BLaER1 treated with 17β-estradiol and CSF1 and Interleukin-3, amounts not matched to agents 10 nM and 100 nM (cell line): ENCODE measurements at regions not wholly inside any gene's neighbourhood (a gene's known extent, or its start where the extent isn't known, plus 50 kb on each side); places are given as distances from the start of the nearest gene placed in this dataset.
"Not testable (repeated sequence)": the region's sequence is repeated elsewhere in the genome, so short reads cannot be mapped to it uniquely, and the experiment has no call there.

ENCODE experiments used
- H3K27ac ChIP-seq, 11 experiments: shearing (Covaris generic); formaldehyde crosslinking; 2 replicates each; pipeline ENCODE4 v1.8.1; 2022
- H3K27me3 ChIP-seq, 11 experiments: shearing (Covaris generic); formaldehyde crosslinking; 2 replicates each; pipeline ENCODE4 v1.8.1; 2022
- H3K36me3 ChIP-seq, 11 experiments: shearing (Covaris generic); formaldehyde crosslinking; 2 replicates each; pipeline ENCODE4 v1.8.1; 2022
- H3K4me1 ChIP-seq, 10 experiments: shearing (Covaris generic); formaldehyde crosslinking; 2 replicates each; pipeline ENCODE4 v1.8.1; 2022
- H3K4me2 ChIP-seq, 11 experiments: shearing (Covaris generic); formaldehyde crosslinking; 2 replicates each; pipeline ENCODE4 v1.8.1; 2022
- H3K4me3 ChIP-seq, 10 experiments: shearing (Covaris generic); formaldehyde crosslinking; 2 replicates each; pipeline ENCODE4 v1.8.1; 2022
- H3K9ac ChIP-seq, 11 experiments: shearing (Covaris generic); formaldehyde crosslinking; 2 replicates each; pipeline ENCODE4 v1.8.1; 2022
- H3K9me3 ChIP-seq, 11 experiments: shearing (Covaris generic); formaldehyde crosslinking; replicated peaks in 1 of 11; 2 replicates each; pipeline ENCODE4 v1.8.1; 2022
- H4K20me1 ChIP-seq, 11 experiments: shearing (Covaris generic); formaldehyde crosslinking; 2 replicates each; pipeline ENCODE4 v1.8.1; 2022
- Cebpa-rat ChIP-seq, 11 experiments: shearing (Covaris generic); IDR thresholded peaks; 2 replicates each; pipeline ENCODE4 v1.8.1; 2022

DNA sequence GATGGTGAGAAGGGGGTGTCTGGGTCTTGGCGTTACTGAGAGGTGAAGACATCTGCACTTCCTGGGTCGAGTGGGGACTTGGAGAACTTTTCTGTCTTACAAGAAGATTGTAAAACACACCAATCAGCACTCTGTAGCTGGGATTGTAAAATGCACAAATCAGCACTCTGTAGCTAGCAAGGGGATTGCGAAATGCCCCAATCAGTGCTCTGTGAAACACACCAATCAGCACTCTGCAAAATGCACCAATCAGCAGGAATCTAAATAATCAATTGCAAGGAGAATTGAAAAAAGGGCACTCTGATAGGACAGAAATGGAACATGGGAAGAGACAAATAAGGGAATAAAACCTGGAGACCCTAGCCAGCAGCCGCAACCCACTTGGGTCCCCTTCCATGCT is 376.1 kb upstream of the SFSWAP start:
- Histone ChIP-seq H3K9me3 (peaks cover 0 to 10% (median 6%) of the 10 kb centered on the region in 11 experiments; a peak in 5 of 22 replicates), H3K4me1 (peaks cover 0 to 8% (median 0%) of the 10 kb centered on the region in 10 experiments; a peak in 5 of 20 replicates), H3K36me3 (no peaks in the 10 kb centered on the region), H3K27ac (no peak overlapping the region), H3K9ac (no peak overlapping the region), H3K4me2 (peak overlapping the region in 1 of 11 experiments; percentile 17; a peak in 3 of 22 replicates), H4K20me1 (no peaks in the 10 kb centered on the region), H3K27me3 (no peaks in the 10 kb centered on the region), H3K4me3 (no peak overlapping the region)
- no peak for TF ChIP-seq Cebpa-rat (IDR thresholded peaks at IDR 0.05)

GRCh38 chr12:131335456-131335855 is 375.4 kb upstream of the SFSWAP start:
- H3K27ac ChIP-seq, result no peak overlapping the region
- H3K9ac ChIP-seq, result no peak overlapping the region
- no peak overlapping the region for H3K4me2 ChIP-seq
- H3K9me3 ChIP-seq, result peaks cover 0 to 10% (median 6%) of the 10 kb centered on the region in 11 experiments; a peak in 5 of 22 replicates
- H3K27me3 ChIP-seq, result no peaks in the 10 kb centered on the region
- H3K36me3 ChIP-seq, result no peaks in the 10 kb centered on the region
- H3K4me1 ChIP-seq, result peaks cover 0 to 6% (median 1%) of the 10 kb centered on the region in 10 experiments; a peak in 5 of 20 replicates
- no peak overlapping the region for H3K4me3 ChIP-seq
- TF ChIP-seq Cebpa-rat (IDR thresholded peaks at IDR 0.05), result no peak
- no peaks in the 10 kb centered on the region for H4K20me1 ChIP-seq

DNA sequence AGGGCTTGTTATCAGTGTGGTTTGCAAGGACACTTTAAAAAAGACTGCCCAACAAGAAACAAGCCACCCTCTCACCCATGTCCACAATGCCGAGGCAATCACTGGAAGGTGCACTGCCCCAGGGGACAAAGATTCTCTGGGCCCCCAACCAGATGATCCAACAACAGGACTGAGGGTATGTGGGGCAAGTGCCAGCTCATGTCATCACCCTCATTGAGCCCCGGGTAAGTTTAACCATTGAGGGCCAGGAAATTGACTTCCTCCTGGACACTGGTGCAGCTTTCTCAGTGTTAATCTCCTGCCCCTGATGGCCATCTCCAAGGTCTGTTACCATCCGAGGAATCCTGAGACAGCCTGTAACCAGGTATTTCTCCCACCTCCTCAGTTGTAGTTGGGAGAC is 373.0 kb upstream of the SFSWAP start:
- H3K36me3 ChIP-seq, H3K27ac ChIP-seq, H3K4me2 ChIP-seq, H4K20me1 ChIP-seq, H3K27me3 ChIP-seq, H3K4me3 ChIP-seq, H3K9ac ChIP-seq: not testable (repeated sequence)
- H3K9me3 ChIP-seq, result peaks cover 10 to 23% (median 15%) of the 10 kb centered on the region in 11 experiments
- peaks cover 0 to 22% (median 12%) of the 10 kb centered on the region in 10 experiments; a peak in 12 of 20 replicates for H3K4me1 ChIP-seq

DNA sequence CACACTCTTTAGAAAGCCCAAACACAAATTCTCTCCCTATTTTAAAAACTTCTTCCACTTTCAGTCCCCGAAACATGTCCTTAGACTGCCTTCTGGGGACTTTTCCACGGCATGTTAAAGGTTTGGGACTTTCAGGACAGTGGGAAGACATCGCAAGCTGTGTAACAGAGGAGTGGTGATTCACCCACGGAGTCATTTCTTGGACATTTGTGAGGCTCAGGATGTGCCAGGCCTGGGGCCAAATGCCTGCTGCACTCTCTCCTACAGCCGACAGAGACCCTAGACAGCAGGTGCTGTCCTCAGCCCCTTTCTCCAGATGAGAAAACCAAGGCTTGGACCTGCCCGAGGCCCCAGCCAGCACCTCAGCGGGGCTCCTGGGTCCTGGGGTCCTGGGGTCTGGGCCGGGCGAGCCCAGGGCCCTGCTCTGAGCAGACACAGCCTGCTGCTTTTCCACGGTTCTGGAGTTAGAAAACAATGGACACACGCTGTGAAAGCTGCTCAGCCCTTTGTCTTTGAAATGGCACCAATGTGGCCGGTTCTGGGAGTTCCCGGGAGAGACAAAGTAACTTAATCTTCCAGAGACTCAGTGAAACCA is 370.2 kb upstream of the SFSWAP start:
- Histone ChIP-seq H3K9ac (no peak overlapping the region), H3K27me3 (no peaks in the 10 kb centered on the region), H3K4me1 (peaks cover 0 to 21% (median 11%) of the 10 kb centered on the region in 10 experiments; a peak in 14 of 20 replicates), H4K20me1 (no peaks in the 10 kb centered on the region), H3K36me3 (no peaks in the 10 kb centered on the region), H3K9me3 (peaks cover 14 to 25% (median 20%) of the 10 kb centered on the region in 11 experiments), H3K4me2 (peak overlapping the region in 5 of 11 experiments; percentile 9 to 53 (median 29); a peak in 5 of 22 replicates), H3K27ac (no peak overlapping the region; a peak in 1 of 22 replicates), H3K4me3 (no peak overlapping the region)
- TF ChIP-seq Cebpa-rat (IDR thresholded peaks at IDR 0.05), result no peak

DNA sequence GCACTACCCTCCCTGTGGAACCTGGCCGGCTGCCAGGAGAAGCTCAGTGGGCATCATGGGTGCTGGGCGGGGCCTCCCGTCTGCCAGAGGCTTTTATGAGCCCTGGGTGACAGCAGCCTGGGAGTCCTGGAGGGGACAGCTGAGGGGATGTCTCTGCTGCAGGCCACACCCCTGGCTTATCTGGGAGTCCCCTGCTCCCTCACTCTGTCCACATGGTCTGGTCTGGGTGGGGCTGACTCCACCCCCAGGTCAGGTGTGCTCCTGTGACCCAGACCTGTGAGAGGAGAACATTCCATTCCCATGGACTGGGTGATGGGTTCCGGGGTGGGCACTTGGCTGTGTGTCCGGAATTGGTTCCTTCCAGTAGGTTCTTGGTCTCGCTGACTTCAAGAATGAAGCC is 369.3 kb upstream of the SFSWAP start:
- H4K20me1 ChIP-seq, H3K4me3 ChIP-seq, H3K36me3 ChIP-seq, H3K9ac ChIP-seq, H3K27me3 ChIP-seq, H3K27ac ChIP-seq: not testable (repeated sequence)
- H3K9me3 ChIP-seq, result peaks cover 14 to 25% (median 20%) of the 10 kb centered on the region in 11 experiments
- peaks cover 4 to 30% (median 20%) of the 10 kb centered on the region in 10 experiments for H3K4me1 ChIP-seq
- H3K4me2 ChIP-seq, result peak overlapping the region in 8 of 11 experiments; percentile 24 to 53 (median 40); a peak in 12 of 22 replicates

GRCh38 chr12:131343436-131343835 is 367.5 kb upstream of the SFSWAP start:
- H3K27me3 ChIP-seq, H4K20me1 ChIP-seq, H3K27ac ChIP-seq, H3K4me2 ChIP-seq, H3K9ac ChIP-seq, H3K4me3 ChIP-seq, H3K36me3 ChIP-seq: not testable (repeated sequence)
- peaks cover 14 to 25% (median 20%) of the 10 kb centered on the region in 11 experiments for H3K9me3 ChIP-seq
- H3K4me1 ChIP-seq, result peaks cover 10 to 49% (median 38%) of the 10 kb centered on the region in 10 experiments

- H3K9ac ChIP-seq, H3K27ac ChIP-seq, H3K36me3 ChIP-seq, H3K4me3 ChIP-seq, H4K20me1 ChIP-seq, H3K4me2 ChIP-seq: not testable (repeated sequence)
- peaks cover 14 to 25% (median 20%) of the 10 kb centered on the region in 11 experiments for H3K9me3 ChIP-seq
- H3K4me1 ChIP-seq, result peaks cover 10 to 63% (median 53%) of the 10 kb centered on the region in 10 experiments
- H3K27me3 ChIP-seq, result peaks cover 0 to 24% (median 0%) of the 10 kb centered on the region in 11 experiments; a peak in 4 of 22 replicates
Measured at GRCh38 chr12:131344715-131345520, 366.0 kb upstream of the SFSWAP start.

GRCh38 chr12:131345521-131346436 is 365.1 kb upstream of the SFSWAP start:
- no peak for TF ChIP-seq Cebpa-rat (IDR thresholded peaks at IDR 0.05)
- Histone ChIP-seq H3K27me3 (peaks cover 0 to 25% (median 0%) of the 10 kb centered on the region in 11 experiments; a peak in 4 of 22 replicates), H3K4me1 (peaks cover 12 to 65% (median 61%) of the 10 kb centered on the region in 10 experiments), H3K4me2 (peak overlapping the region; percentile 17 to 90 (median 80); a peak in 20 of 22 replicates), H3K9me3 (peaks cover 14 to 25% (median 20%) of the 10 kb centered on the region in 11 experiments), H3K4me3 (no peak overlapping the region), H3K9ac (peak overlapping the region in 7 of 11 experiments; percentile 16 to 62 (median 33); a peak in 9 of 22 replicates), H4K20me1 (no peaks in the 10 kb centered on the region), H3K36me3 (no peaks in the 10 kb centered on the region), H3K27ac (peak overlapping the region in 5 of 11 experiments; percentile 3 to 54 (median 44); a peak in 8 of 22 replicates)
